HEK293 (cell line): ENCODE measurements at regions not wholly inside any gene's neighbourhood (a gene's known extent, or its start where the extent isn't known, plus 50 kb on each side); places are given as distances from the start of the nearest gene placed in this dataset.

Source experiments
- CTCF ChIA-PET: fragments of 350-600 bp; formaldehyde crosslinking; extraction: SDS; loops from one replicate; lab custom pipeline; 2021; ENCODE audit warnings: antibody characterized with exemption; lab: Yijun Ruan, JAX
- POLR2A ChIA-PET: fragments of 300-600 bp; formaldehyde crosslinking; extraction: SDS; loops from one replicate; lab custom pipeline; 2020; ENCODE audit warnings: antibody characterized with exemption, inconsistent platforms; lab: Yijun Ruan, JAX
- H3K27ac ChIP-seq: fragments of 200-500 bp; sonication (Bioruptor generic); 2 replicates; pipeline ENCODE4 v1.5.1; 2014; ENCODE audit warnings: low read depth, low read length, control low read depth, inconsistent platforms; ENCODE audit errors: extremely low read depth
- H3K36me3 ChIP-seq, 2 experiments: fragments of 200-500 bp in 1 of 2; sonication (Bioruptor generic) in 1 of 2; 1 replicate in 1 of 2; 2 replicates in 1 of 2; pipeline ENCODE4 v1.5.1; 2014 to 2017; ENCODE audit warnings: inconsistent platforms in 2 of 2, low read length in 2 of 2; ENCODE audit not compliant: control insufficient read depth in 2 of 2, insufficient read depth in 1 of 2
- H3K4me1 ChIP-seq: fragments of 200-500 bp; sonication (Bioruptor generic); 2 replicates; pipeline ENCODE4 v1.5.1; 2014; ENCODE audit warnings: mild to moderate bottlenecking, low read length, inconsistent platforms; ENCODE audit not compliant: control insufficient read depth, insufficient read depth
- H3K4me3 ChIP-seq: 2 replicates; pipeline ENCODE4 v1.5.1; 2011; ENCODE audit warnings: low read depth, mild to moderate bottlenecking, control low read depth, low read length, moderate library complexity
- H3K9me3 ChIP-seq: fragments of 200-500 bp; sonication (Bioruptor generic); 2 replicates; pipeline ENCODE4 v1.5.1; 2014; ENCODE audit warnings: low read depth, low read length, inconsistent platforms; ENCODE audit not compliant: control insufficient read depth, insufficient read depth
- EGR2 ChIP-seq: fragments of 450-650 bp; formaldehyde crosslinking; IDR thresholded peaks from 2 replicates; pipeline ENCODE4 v1.5.1; 2016; ENCODE audit warnings: low read depth, missing biosample characterization, missing genetic modification characterization
- GFI1B ChIP-seq: fragments of 450-650 bp; formaldehyde crosslinking; IDR thresholded peaks from 2 replicates; pipeline ENCODE4 v1.5.1; 2016; ENCODE audit warnings: missing biosample characterization, missing genetic modification characterization
- KLF8 ChIP-seq: fragments of 450-650 bp; formaldehyde crosslinking; IDR thresholded peaks from 2 replicates; pipeline ENCODE4 v1.5.1; 2016; ENCODE audit warnings: missing biosample characterization, missing genetic modification characterization
- PRDM1 ChIP-seq: fragments of 450-650 bp; formaldehyde crosslinking; IDR thresholded peaks from 2 replicates; pipeline ENCODE4; 2016; ENCODE audit warnings: missing biosample characterization, missing genetic modification characterization
- PRDM10 ChIP-seq: fragments of 450-650 bp; formaldehyde crosslinking; IDR thresholded peaks from 2 replicates; pipeline ENCODE4 v1.5.1; 2016; ENCODE audit warnings: missing biosample characterization, missing genetic modification characterization
- PRDM4 ChIP-seq: fragments of 450-650 bp; formaldehyde crosslinking; IDR thresholded peaks from 2 replicates; pipeline ENCODE4 v1.5.1; 2017; ENCODE audit warnings: missing biosample characterization, missing genetic modification characterization
- SCRT1 ChIP-seq: fragments of 450-650 bp; formaldehyde crosslinking; IDR thresholded peaks from 2 replicates; pipeline ENCODE4 v1.5.1; 2016; ENCODE audit warnings: missing biosample characterization, missing genetic modification characterization, borderline replicate concordance
- YY1 ChIP-seq: fragments of 450-650 bp; formaldehyde crosslinking; IDR thresholded peaks from 2 replicates; pipeline ENCODE4 v1.5.1; 2018; ENCODE audit warnings: missing biosample characterization, missing genetic modification characterization
- ZBTB1 ChIP-seq: fragments of 450-650 bp; formaldehyde crosslinking; IDR thresholded peaks from 2 replicates; pipeline ENCODE4 v1.5.1; 2016; ENCODE audit warnings: missing biosample characterization, missing genetic modification characterization
- ZBTB21 ChIP-seq: fragments of 450-650 bp; formaldehyde crosslinking; IDR thresholded peaks from 2 replicates; pipeline ENCODE4 v1.5.1; 2017; ENCODE audit warnings: missing biosample characterization, missing genetic modification characterization
- ZBTB48 ChIP-seq: fragments of 450-650 bp; formaldehyde crosslinking; IDR thresholded peaks from 2 replicates; pipeline ENCODE4 v1.5.1; 2016; ENCODE audit warnings: missing biosample characterization, missing genetic modification characterization
- ZNF202 ChIP-seq: fragments of 450-650 bp; formaldehyde crosslinking; IDR thresholded peaks from 2 replicates; pipeline ENCODE4 v1.5.1; 2016; ENCODE audit warnings: missing biosample characterization, missing genetic modification characterization, borderline replicate concordance
- ZNF274 ChIP-seq, 2 experiments: fragments of 200-500 bp in 1 of 2; fragments of 450-650 bp in 1 of 2; sonication (Bioruptor generic) in 1 of 2; formaldehyde crosslinking in 1 of 2; IDR thresholded peaks; 2 replicates each; pipeline versions ENCODE4 v1.5.1 to v1.6.1; 2014 to 2016; ENCODE audit warnings: borderline replicate concordance in 1 of 2, inconsistent platforms in 1 of 2, low read length in 1 of 2, missing biosample characterization in 1 of 2, missing genetic modification characterization in 1 of 2
- ZNF335 ChIP-seq: fragments of 450-650 bp; formaldehyde crosslinking; conservative IDR thresholded peaks from 2 replicates; pipeline ENCODE4 v1.5.1; 2016; ENCODE audit warnings: missing biosample characterization, missing genetic modification characterization
- ZNF513 ChIP-seq: fragments of 450-650 bp; IDR thresholded peaks from 2 replicates; pipeline ENCODE4 v1.5.1; 2018; ENCODE audit warnings: missing biosample characterization, missing genetic modification characterization
- ZNF600 ChIP-seq: fragments of 450-650 bp; formaldehyde crosslinking; IDR thresholded peaks from 2 replicates; pipeline ENCODE4 v1.5.1; 2016; ENCODE audit warnings: missing biosample characterization, missing genetic modification characterization
- ZNF670 ChIP-seq: fragments of 450-650 bp; formaldehyde crosslinking; IDR thresholded peaks from 2 replicates; pipeline ENCODE4 v1.5.1; 2016; ENCODE audit warnings: missing biosample characterization, missing genetic modification characterization, low read depth
- ZSCAN4 ChIP-seq: fragments of 450-650 bp; formaldehyde crosslinking; IDR thresholded peaks from 2 replicates; pipeline ENCODE4 v1.5.1; 2017; ENCODE audit warnings: missing biosample characterization, missing genetic modification characterization

GRCh38 chr6:145292066-145292465, 443.3 kb downstream of the EPM2A start:
- Histone ChIP-seq H3K36me3 (no peaks in the 10 kb centered on the region), H3K4me3 (no peak overlapping the region), H3K9me3 (no peaks in the 10 kb centered on the region; the same call in 1 of the 2 replicates), H3K4me1 (no peaks in the 10 kb centered on the region), H3K27ac (no peak overlapping the region)
- POLR2A ChIA-PET: no interaction called here
- CTCF ChIA-PET: no interaction called here
- TF ChIP-seq YY1 (tag by site-specific recombination): no peak
- TF ChIP-seq EGR2 (tag by site-specific recombination): no peak
- TF ChIP-seq PRDM4 (tag by site-specific recombination): no peak
- no peak for TF ChIP-seq ZBTB1
- no peak for TF ChIP-seq PRDM1
- TF ChIP-seq ZNF335 (tag by site-specific recombination): no peak
- no peak for TF ChIP-seq GFI1B (tag by site-specific recombination)
- no peak for TF ChIP-seq ZBTB21 (tag by site-specific recombination)
- TF ChIP-seq KLF8 (tag by site-specific recombination): no peak
- no peak for TF ChIP-seq ZNF513 (tag by site-specific recombination)
- no peak for TF ChIP-seq ZNF202
- TF ChIP-seq SCRT1 (tag by site-specific recombination): no peak
- no peak for TF ChIP-seq PRDM10 (tag by site-specific recombination)
- no peak for TF ChIP-seq ZNF670
- no peak for TF ChIP-seq ZNF274 (IDR thresholded peaks at IDR 0.05; ENCODE audit: low read length)
- TF ChIP-seq ZNF274 (tag by site-specific recombination; IDR thresholded peaks at IDR 0.05; ENCODE audit: borderline replicate concordance): no peak
- no peak for TF ChIP-seq ZSCAN4 (tag by site-specific recombination)
- no peak for TF ChIP-seq ZBTB48 (tag by site-specific recombination)
- no peak for TF ChIP-seq ZNF600 (tag by site-specific recombination)
